AML-193 (cell line): ENCODE measurements at regions not wholly inside any gene's neighbourhood (a gene's known extent, or its start where the extent isn't known, plus 50 kb on each side); places are given as distances from the start of the nearest gene placed in this dataset.
"Not testable (repeated sequence)": the region's sequence is repeated elsewhere in the genome, so short reads cannot be mapped to it uniquely, and the experiment has no call there.

Source experiments
- DNase-seq, 2 experiments: peaks; one replicate each; lab custom pipeline; 2025; lab: John Stamatoyannopoulos, UW

- no peak for DNase-seq
These were observed 314.3 kb downstream of the C12orf75 start for GRCh38 chr12:105644770-105645169.

GRCh38 chr12:105654606-105655005 is 324.1 kb downstream of the C12orf75 start:
- DNase-seq: no peak

GRCh38 chr12:105658389-105658788 is 327.9 kb downstream of the C12orf75 start:
- no peak for DNase-seq

GRCh38 chr12:105659355-105660075 is 329.0 kb downstream of the C12orf75 start:
- DNase-seq: no peak

- DNase-seq: not testable (repeated sequence)
These were observed 334.3 kb downstream of the C12orf75 start for GRCh38 chr12:105664765-105665164.

- DNase-seq: no peak
These were observed 334.9 kb downstream of the C12orf75 start for GRCh38 chr12:105665366-105665765.

GRCh38 chr12:105667973-105668743 is 337.7 kb downstream of the C12orf75 start:
- no peak for DNase-seq

GRCh38 chr12:105670672-105671071 is 340.2 kb downstream of the C12orf75 start:
- DNase-seq: no peak

GRCh38 chr12:105671720-105672119 is 341.2 kb downstream of the C12orf75 start:
- no peak for DNase-seq

GRCh38 chr12:105672121-105672975 is 341.9 kb downstream of the C12orf75 start:
- DNase-seq: no peak

GRCh38 chr12:105674871-105675699 is 344.6 kb downstream of the C12orf75 start:
- DNase-seq: no peak

GRCh38 chr12:105676694-105677093 is 346.2 kb downstream of the C12orf75 start:
- DNase-seq: no peak

GRCh38 chr12:105677672-105678071 is 347.2 kb downstream of the C12orf75 start:
- no peak for DNase-seq

GRCh38 chr12:105679982-105680381 is 349.5 kb downstream of the C12orf75 start:
- DNase-seq: no peak

- no peak for DNase-seq
These were observed 350.9 kb downstream of the C12orf75 start for GRCh38 chr12:105681341-105681740.

GRCh38 chr12:105682821-105683220 is 352.3 kb downstream of the C12orf75 start:
- DNase-seq: not testable (repeated sequence)

- not testable (repeated sequence) for DNase-seq
These were observed 353.3 kb downstream of the C12orf75 start for GRCh38 chr12:105683836-105684235.

GRCh38 chr12:105698075-105698474 is 367.6 kb downstream of the C12orf75 start:
- DNase-seq: no peak

GRCh38 chr12:105699209-105699608 is 368.7 kb downstream of the C12orf75 start:
- DNase-seq: no peak

GRCh38 chr12:105704787-105705186 is 374.3 kb downstream of the C12orf75 start:
- DNase-seq: no peak

- DNase-seq: no peak
These were observed 374.7 kb downstream of the C12orf75 start for GRCh38 chr12:105705235-105705634.
